GM12878 (cell line): ENCODE measurements at regions not wholly inside any gene's neighbourhood (a gene's known extent, or its start where the extent isn't known, plus 50 kb on each side); places are given as distances from the start of the nearest gene placed in this dataset.

Experiments
- ATAC-seq: fragments of 200-7000 bp; cut with Tn5 transposase; 3 replicates; pipeline ENCODE4 v1.9.1; 2020; ENCODE audit warnings: mild to moderate bottlenecking, moderate library complexity
- BruUV-seq: library from RNA; stranded (reverse); fragments of 400-500 nt; replicated peaks from 2 replicates; lab custom pipeline; 2021; lab: Mats Ljungman, UMichigan
- CTCF ChIA-PET: fragments of 300-600 bp; sonication (Branson Sonifier 250); formaldehyde crosslinking; extraction: SDS; loops from one replicate; lab custom pipeline; 2021; ENCODE audit warnings: inconsistent platforms; lab: Yijun Ruan, JAX
- POLR2A ChIA-PET: fragments of 350-600 bp; formaldehyde crosslinking; extraction: SDS; loops from one replicate; lab custom pipeline; 2021; ENCODE audit warnings: inconsistent platforms; lab: Charles Lee
- RAD21 ChIA-PET: fragments of 300-600 bp; sonication (Branson Sonifier 250); formaldehyde crosslinking; loops from one replicate; lab custom pipeline; 2023; ENCODE audit warnings: antibody characterized with exemption; ENCODE audit not compliant: unreplicated experiment; lab: Charles Lee
- SMC1A ChIA-PET: fragments of 300-600 bp; sonication (Branson Sonifier 250); formaldehyde crosslinking; loops from one replicate; lab custom pipeline; 2023; ENCODE audit not compliant: unreplicated experiment, uncharacterized antibody; lab: Charles Lee
- DNase-seq: peaks from one replicate; pipeline ENCODE4 v3.0.0-alpha.2; 2011; ENCODE audit warnings: low read depth, low spot score
- FAIRE-seq: peaks from 3 replicates; lab custom pipeline; 2011; peaks lifted over from hg19 to GRCh38; lab: Jason Lieb, UNC
- H2AFZ ChIP-seq: 2 replicates; pipeline ENCODE4 v1.6.0; 2011; ENCODE audit warnings: low read depth, low read length, control low read depth; ENCODE audit not compliant: control insufficient read depth
- H3K27ac ChIP-seq: 2 replicates; pipeline ENCODE4 v1.5.1; 2011; ENCODE audit warnings: control low read depth; ENCODE audit not compliant: control insufficient read depth, insufficient read depth
- H3K27me3 ChIP-seq, 2 experiments: replicated peaks in 1 of 2; 2 replicates each; pipeline versions ENCODE4 v1.6.0 to v1.6.1; 2011; ENCODE audit warnings: low read length in 1 of 2; ENCODE audit not compliant: control insufficient read depth in 2 of 2, insufficient read depth in 2 of 2
- H3K36me3 ChIP-seq, 2 experiments: 2 replicates each; pipeline ENCODE4 v1.5.1; 2011; ENCODE audit warnings: low read length in 1 of 2; ENCODE audit not compliant: control insufficient read depth in 2 of 2, insufficient read depth in 2 of 2
- H3K4me1 ChIP-seq: 2 replicates; pipeline ENCODE4 v1.6.1; 2011; ENCODE audit warnings: mild to moderate bottlenecking, low read length, moderate library complexity, mixed read lengths; ENCODE audit not compliant: control insufficient read depth, insufficient read depth
- H3K4me2 ChIP-seq: 2 replicates; pipeline ENCODE4 v1.6.0; 2011; ENCODE audit warnings: control low read depth; ENCODE audit not compliant: control insufficient read depth, insufficient read depth
- H3K4me3 ChIP-seq: fragments of 200-600 bp; sonication (generic); 2 replicates; pipeline ENCODE4 v1.5.1; 2016
- H3K79me2 ChIP-seq: 2 replicates; pipeline ENCODE4 v1.6.0; 2011; ENCODE audit warnings: low read length; ENCODE audit not compliant: control insufficient read depth, insufficient read depth
- H3K9ac ChIP-seq: 2 replicates; pipeline ENCODE4 v1.8.0; 2011; ENCODE audit warnings: low read length, control low read depth, mixed read lengths; ENCODE audit not compliant: control insufficient read depth, insufficient read depth
- H3K9me3 ChIP-seq: replicated peaks from 3 replicates; pipeline ENCODE4 v1.5.1; 2011; ENCODE audit warnings: mild to moderate bottlenecking, low read length; ENCODE audit not compliant: control insufficient read depth, insufficient read depth
- H4K20me1 ChIP-seq: 2 replicates; pipeline ENCODE4 v1.6.0; 2011; ENCODE audit not compliant: control insufficient read depth, insufficient read depth
- ASH2L ChIP-seq: fragments of 300-600, 200-600 bp; sonication (generic); IDR thresholded peaks from 2 replicates; pipeline ENCODE4 v1.6.1; 2017; ENCODE audit warnings: low read depth, mild to moderate bottlenecking, borderline replicate concordance
- BMI1 ChIP-seq: fragments of 450-650 bp; IDR thresholded peaks from 2 replicates; pipeline ENCODE4 v1.6.1; 2016; ENCODE audit warnings: mild to moderate bottlenecking, moderate library complexity, borderline replicate concordance
- CBX5 ChIP-seq: sonication (generic); IDR thresholded peaks from 2 replicates; pipeline ENCODE4 v1.6.1; 2016; ENCODE audit warnings: low read depth, moderate library complexity, mild to moderate bottlenecking, inconsistent platforms
- IRF4 ChIP-seq: IDR thresholded peaks from 2 replicates; pipeline ENCODE4 v1.6.1; 2011; ENCODE audit warnings: low read depth, low read length
- NBN ChIP-seq: fragments of 450-650 bp; IDR thresholded peaks from 2 replicates; pipeline ENCODE4 v1.6.1; 2016
- TARDBP ChIP-seq: IDR thresholded peaks from 2 replicates; pipeline ENCODE4 v1.6.1; 2016; ENCODE audit warnings: borderline replicate concordance
- TCF7 ChIP-seq: IDR thresholded peaks from 2 replicates; pipeline ENCODE4 v1.6.1; 2014; ENCODE audit warnings: antibody characterized with exemption, borderline replicate concordance
- ZNF687 ChIP-seq: fragments of 450-650 bp; IDR thresholded peaks from 2 replicates; pipeline ENCODE4 v1.6.1; 2017; ENCODE audit warnings: mild to moderate bottlenecking, moderate library complexity
- WGBS: methylation state at CpG from one replicate; pipeline ENCODE4 v1.1.6; 2016; ENCODE audit warnings: low lambda C conversion rate; ENCODE audit not compliant: insufficient replicate concordance, insufficient coverage; ENCODE audit errors: missing lambda C conversion rate; 5-methylcytosine and 5-hydroxymethylcytosine counted together
- in situ Hi-C: fragments of 300-500 bp; cut with MboI; formaldehyde crosslinking; loops from 9 replicates; pipeline ENCODE4 v1.14.3; 2018; ENCODE audit warnings: mixed read lengths
- intact Hi-C: fragments of 100-400 bp; cut with micrococcal nuclease; formaldehyde crosslinking; loops from one replicate; pipeline ENCODE4 v1.14.2; 2022; ENCODE audit not compliant: unreplicated experiment
- TF ChIP-seq, protein P1 (sequence below): IDR thresholded peaks from 2 replicates; pipeline ENCODE4 v1.6.1; 2011; ENCODE audit warnings: low read depth, mild to moderate bottlenecking, low read length, moderate library complexity, borderline replicate concordance; ENCODE audit errors: extremely low read depth

DNA sequence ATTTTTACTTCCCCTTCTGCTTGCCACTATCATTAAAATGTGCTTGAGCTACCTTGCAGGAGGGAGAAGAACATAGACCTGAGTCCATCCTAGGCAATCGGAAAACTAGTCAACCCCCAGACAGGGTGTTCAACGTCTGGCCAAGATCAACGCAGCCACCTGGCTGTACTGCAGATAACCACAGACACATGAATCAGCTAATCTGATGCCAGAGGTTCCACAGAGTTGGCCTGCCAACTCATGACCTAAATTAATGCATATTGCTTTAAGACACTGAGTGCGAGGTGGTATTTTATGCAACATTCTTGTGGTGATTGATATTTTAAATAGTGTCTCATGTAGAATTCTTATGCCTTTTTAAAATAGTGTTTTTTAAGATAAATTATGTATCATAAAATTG, 1283.8 kb upstream of the PABPC4L start:
- 34% methylated on average over 4 of the region's 4 CpGs for WGBS
- FAIRE-seq = no peak
- no TSS peak for BruUV-seq
- TF ChIP-seq BMI1 (no peak), ZNF687 (no peak), ASH2L (no peak)
- intact Hi-C loops (no loop called here), in situ Hi-C loops (no loop called here)
- ChIA-PET POLR2A (no interaction called here), RAD21 (no interaction called here), SMC1A (no interaction called here), CTCF (no interaction called here)
- no peak for DNase-seq
- Histone ChIP-seq H3K36me3 (no peaks in the 10 kb centered on the region), H3K9ac (no peak overlapping the region), H3K4me3 (no peak overlapping the region), H3K4me1 (no peaks in the 10 kb centered on the region), H3K4me2 (no peak overlapping the region), H2AFZ (no peak overlapping the region), H3K79me2 (no peaks in the 10 kb centered on the region), H4K20me1 (no peaks in the 10 kb centered on the region), H3K9me3 (no peaks in the 10 kb centered on the region), H3K27me3 (no peaks in the 10 kb centered on the region), H3K27ac (no peak overlapping the region)
- ATAC-seq = no peak

DNA sequence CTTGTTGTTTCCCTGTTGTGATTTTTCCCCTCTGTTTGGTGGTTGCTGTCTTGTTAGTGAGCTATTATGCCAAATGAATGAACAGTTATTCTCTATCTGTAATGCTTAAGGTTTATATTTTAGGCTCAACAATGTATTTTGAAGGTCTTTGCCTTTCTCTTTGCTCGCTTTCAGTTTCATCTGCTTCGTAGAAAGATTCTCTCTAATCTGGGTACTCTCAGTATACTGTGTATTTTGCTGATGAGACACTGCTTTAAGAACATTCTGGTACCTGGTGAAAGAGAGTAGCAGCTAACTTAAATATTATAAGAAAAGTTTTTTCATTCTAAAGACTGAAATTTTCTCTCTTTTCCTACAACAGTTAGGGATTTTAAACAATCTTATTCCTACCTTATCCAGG, 1274.7 kb upstream of the PABPC4L start:
- no TSS peak for BruUV-seq
- intact Hi-C loops = no loop called here
- Histone ChIP-seq H3K4me1 (no peaks in the 10 kb centered on the region), H3K4me2 (no peak overlapping the region), H3K9ac (no peak overlapping the region), H3K27ac (no peak overlapping the region), H3K36me3 (no peaks in the 10 kb centered on the region), H4K20me1 (no peaks in the 10 kb centered on the region), H3K27me3 (no peaks in the 10 kb centered on the region), H3K4me3 (no peak overlapping the region), H2AFZ (no peak overlapping the region), H3K9me3 (no peaks in the 10 kb centered on the region), H3K79me2 (no peaks in the 10 kb centered on the region)
- DNase-seq (no peak), FAIRE-seq (no peak), ATAC-seq (no peak)
- CTCF ChIA-PET = no interaction called here
- 8% methylated on average over 2 of the region's 2 CpGs for WGBS
- in situ Hi-C loops = no loop called here
- TF ChIP-seq NBN (no peak), CBX5 (no peak), TCF7 (no peak), IRF4 (no peak), TARDBP (no peak)
- TF ChIP-seq, protein P1, sequence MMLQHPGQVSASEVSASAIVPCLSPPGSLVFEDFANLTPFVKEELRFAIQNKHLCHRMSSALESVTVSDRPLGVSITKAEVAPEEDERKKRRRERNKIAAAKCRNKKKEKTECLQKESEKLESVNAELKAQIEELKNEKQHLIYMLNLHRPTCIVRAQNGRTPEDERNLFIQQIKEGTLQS = no peak
- POLR2A ChIA-PET = no interaction called here
- RAD21 ChIA-PET = no interaction called here
- SMC1A ChIA-PET = no interaction called here
